ENCODE measurements at regions not wholly inside any gene's neighbourhood (a gene's known extent, or its start where the extent isn't known, plus 50 kb on each side); places are given as distances from the start of the nearest gene placed in this dataset.

- no peaks in the 10 kb centered on the region for H3K9me3 Mint-ChIP-seq (ENCODE audit: low read depth)
- H3K4me1 Mint-ChIP-seq (ENCODE audit: low read depth), result peaks cover 8% of the 10 kb centered on the region
- no peak for DNase-seq (ENCODE audit: low spot score)
- TF ChIP-seq, protein P1, sequence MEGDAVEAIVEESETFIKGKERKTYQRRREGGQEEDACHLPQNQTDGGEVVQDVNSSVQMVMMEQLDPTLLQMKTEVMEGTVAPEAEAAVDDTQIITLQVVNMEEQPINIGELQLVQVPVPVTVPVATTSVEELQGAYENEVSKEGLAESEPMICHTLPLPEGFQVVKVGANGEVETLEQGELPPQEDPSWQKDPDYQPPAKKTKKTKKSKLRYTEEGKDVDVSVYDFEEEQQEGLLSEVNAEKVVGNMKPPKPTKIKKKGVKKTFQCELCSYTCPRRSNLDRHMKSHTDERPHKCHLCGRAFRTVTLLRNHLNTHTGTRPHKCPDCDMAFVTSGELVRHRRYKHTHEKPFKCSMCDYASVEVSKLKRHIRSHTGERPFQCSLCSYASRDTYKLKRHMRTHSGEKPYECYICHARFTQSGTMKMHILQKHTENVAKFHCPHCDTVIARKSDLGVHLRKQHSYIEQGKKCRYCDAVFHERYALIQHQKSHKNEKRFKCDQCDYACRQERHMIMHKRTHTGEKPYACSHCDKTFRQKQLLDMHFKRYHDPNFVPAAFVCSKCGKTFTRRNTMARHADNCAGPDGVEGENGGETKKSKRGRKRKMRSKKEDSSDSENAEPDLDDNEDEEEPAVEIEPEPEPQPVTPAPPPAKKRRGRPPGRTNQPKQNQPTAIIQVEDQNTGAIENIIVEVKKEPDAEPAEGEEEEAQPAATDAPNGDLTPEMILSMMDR (IDR thresholded peaks at IDR 0.05), result no peak
- no peaks in the 10 kb centered on the region for H3K36me3 Mint-ChIP-seq (ENCODE audit: low read depth)
- no peak overlapping the region for H3K4me3 Mint-ChIP-seq (ENCODE audit: unreplicated experiment)
- no peaks in the 10 kb centered on the region for H3K27me3 Mint-ChIP-seq (ENCODE audit: low read depth)
- H3K27ac Mint-ChIP-seq (ENCODE audit: unreplicated experiment), result no peak overlapping the region
Observed at GRCh38 chr7:91323626-91324158, 59.5 kb downstream of the FZD1 start.

DNA sequence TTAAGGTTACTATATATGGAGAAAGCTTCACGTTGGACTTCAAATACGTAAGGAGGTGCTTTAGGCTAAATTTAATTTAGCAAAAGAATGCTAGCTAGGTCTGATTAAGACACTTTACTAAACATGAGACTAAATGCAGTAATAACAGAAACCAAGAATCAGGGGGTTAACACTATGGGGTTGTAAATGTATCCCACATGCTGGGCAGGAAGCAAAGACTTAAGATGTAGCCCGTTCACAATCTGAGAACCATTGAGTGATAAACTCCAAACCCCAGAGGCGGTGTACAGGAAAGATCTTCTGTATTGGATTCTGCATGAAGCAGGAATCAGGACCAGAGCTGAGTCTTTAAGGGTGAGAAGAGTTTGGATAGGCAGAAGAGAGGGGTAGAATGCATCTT, 60.4 kb downstream of the FZD1 start:
- TF ChIP-seq, protein P1 (IDR thresholded peaks at IDR 0.05), result no peak
- no peak for DNase-seq (ENCODE audit: low spot score)
- Mint-ChIP-seq H3K36me3 (ENCODE audit: low read depth) (no peaks in the 10 kb centered on the region), H3K27ac (ENCODE audit: unreplicated experiment) (no peak overlapping the region), H3K27me3 (ENCODE audit: low read depth) (no peaks in the 10 kb centered on the region), H3K4me3 (ENCODE audit: unreplicated experiment) (no peak overlapping the region), H3K9me3 (ENCODE audit: low read depth) (no peaks in the 10 kb centered on the region), H3K4me1 (ENCODE audit: low read depth) (peaks cover 2% of the 10 kb centered on the region)

DNA sequence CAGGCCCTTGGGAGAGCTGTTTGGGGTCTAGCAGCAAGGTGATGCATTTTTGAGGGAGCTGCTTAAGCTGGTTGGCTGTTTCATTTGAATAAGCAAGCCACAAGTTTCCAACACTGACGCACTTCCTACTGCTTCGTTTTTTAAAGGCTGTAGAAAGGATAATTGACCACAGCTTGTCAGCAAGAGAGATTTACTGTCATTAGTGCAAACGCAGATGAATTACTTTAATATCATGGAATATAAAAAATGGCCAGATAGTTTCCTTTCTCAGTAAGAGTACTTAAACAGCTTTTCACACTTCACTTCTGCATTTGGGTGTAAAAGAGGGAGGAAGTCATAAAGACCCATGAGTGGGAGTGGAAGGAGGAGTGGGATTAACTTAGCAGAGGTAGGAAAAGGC, 61.5 kb downstream of the FZD1 start:
- DNase-seq (ENCODE audit: low spot score), result no peak
- no peaks in the 10 kb centered on the region for H3K9me3 Mint-ChIP-seq (ENCODE audit: low read depth)
- no peak overlapping the region for H3K27ac Mint-ChIP-seq (ENCODE audit: unreplicated experiment)
- no peaks in the 10 kb centered on the region for H3K27me3 Mint-ChIP-seq (ENCODE audit: low read depth)
- TF ChIP-seq, protein P1 (IDR thresholded peaks at IDR 0.05), result no peak
- H3K36me3 Mint-ChIP-seq (ENCODE audit: low read depth), result no peaks in the 10 kb centered on the region
- no peak overlapping the region for H3K4me3 Mint-ChIP-seq (ENCODE audit: unreplicated experiment)
- H3K4me1 Mint-ChIP-seq (ENCODE audit: low read depth), result peaks cover 12% of the 10 kb centered on the region

DNA sequence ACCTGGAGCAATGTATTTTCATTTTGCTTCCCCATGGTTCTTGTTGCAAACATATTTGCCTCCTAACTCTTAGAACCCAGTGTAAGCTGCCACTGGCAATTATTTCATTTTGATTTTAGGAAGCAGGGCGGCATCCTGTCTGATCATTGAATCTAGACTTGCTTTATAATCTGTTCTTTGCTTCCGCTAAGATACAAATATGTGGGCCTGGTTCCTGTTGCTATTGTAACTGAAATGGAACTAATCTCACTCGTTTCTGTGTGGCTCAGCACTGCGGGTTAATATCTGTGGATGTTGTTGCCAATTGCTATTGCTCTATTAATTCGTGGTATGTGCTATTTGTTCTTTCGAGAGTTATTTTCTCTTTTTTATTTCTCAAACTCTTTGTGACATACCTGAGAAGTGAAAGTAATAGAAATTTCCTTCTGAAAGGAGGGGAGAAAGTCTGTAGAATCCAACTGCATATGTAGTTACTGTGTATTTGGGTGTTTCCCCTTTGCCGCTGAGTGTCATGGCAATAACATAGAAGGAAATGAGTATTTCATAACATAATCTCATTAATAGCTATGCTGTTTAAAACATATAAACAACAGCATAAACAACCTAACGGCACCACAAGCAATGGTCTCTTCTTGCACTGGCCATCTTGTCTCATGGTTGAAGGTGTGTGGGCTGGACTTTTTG, 62.4 kb downstream of the FZD1 start:
- Mint-ChIP-seq H3K27me3 (ENCODE audit: low read depth) (no peaks in the 10 kb centered on the region), H3K36me3 (ENCODE audit: low read depth) (no peaks in the 10 kb centered on the region), H3K4me1 (ENCODE audit: low read depth) (peaks cover 14% of the 10 kb centered on the region), H3K27ac (ENCODE audit: unreplicated experiment) (no peak overlapping the region), H3K4me3 (ENCODE audit: unreplicated experiment) (no peak overlapping the region), H3K9me3 (ENCODE audit: low read depth) (no peaks in the 10 kb centered on the region)
- DNase-seq (ENCODE audit: low spot score), result no peak
- TF ChIP-seq, protein P1 (IDR thresholded peaks at IDR 0.05), result no peak

DNA sequence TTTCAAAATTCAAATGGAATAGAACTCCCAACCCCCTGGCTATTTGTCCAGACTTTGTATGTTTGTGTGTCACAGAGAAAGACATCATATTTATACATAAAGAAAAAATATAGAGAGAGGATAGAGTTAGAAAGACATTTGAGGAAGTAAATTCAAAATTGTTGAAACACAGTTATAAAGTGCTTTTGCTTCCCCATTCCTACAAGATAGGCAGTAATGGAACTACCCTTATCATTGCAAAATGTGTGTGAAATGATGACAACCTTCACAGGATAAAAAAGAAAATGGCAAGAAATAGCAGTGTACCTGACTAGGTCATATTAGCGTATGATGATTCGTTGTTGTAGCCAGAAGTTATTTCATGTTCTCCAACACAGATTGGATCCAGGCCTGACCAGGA, 63.1 kb downstream of the FZD1 start:
- TF ChIP-seq, protein P1 (IDR thresholded peaks at IDR 0.05), result no peak
- H3K4me1 Mint-ChIP-seq (ENCODE audit: low read depth), result peaks cover 14% of the 10 kb centered on the region
- no peak overlapping the region for H3K27ac Mint-ChIP-seq (ENCODE audit: unreplicated experiment)
- no peaks in the 10 kb centered on the region for H3K27me3 Mint-ChIP-seq (ENCODE audit: low read depth)
- no peak overlapping the region for H3K4me3 Mint-ChIP-seq (ENCODE audit: unreplicated experiment)
- no peaks in the 10 kb centered on the region for H3K36me3 Mint-ChIP-seq (ENCODE audit: low read depth)
- no peaks in the 10 kb centered on the region for H3K9me3 Mint-ChIP-seq (ENCODE audit: low read depth)
- DNase-seq (ENCODE audit: low spot score), result no peak

Measured in chondrocyte (in vitro differentiated cells).